ENCODE measurements at regions not wholly inside any gene's neighbourhood (a gene's known extent, or its start where the extent isn't known, plus 50 kb on each side); places are given as distances from the start of the nearest gene placed in this dataset.

- no TSS peak for BruUV-seq (replicated peaks)
- FAIRE-seq (no peak), DNase-seq (ENCODE audit: low spot score) (no peak), ATAC-seq (no peak)
- Histone ChIP-seq H3K4me2 (ENCODE audit: low read depth, low read length) (no peak overlapping the region), H3K4me3 (replicated peaks in 1 of 3; ENCODE audit: insufficient read depth in 1 of 3, low read depth in 2 of 3, low read length in 3 of 3) (no peak overlapping the region), H3K27me3 (ENCODE audit: control insufficient read depth in 1 of 2, insufficient read depth in 2 of 2, low read length in 2 of 2) (peaks cover 0 to 11% of the 10 kb centered on the region in 2 experiments; a peak in 3 of 5 replicates), H3K9ac (ENCODE audit: insufficient read depth, low read depth, low read length) (no peak overlapping the region), H2AFZ (ENCODE audit: low read length) (no peak overlapping the region), H3K36me3 (replicated peaks in 1 of 2; ENCODE audit: control insufficient read depth in 1 of 2, insufficient read depth in 2 of 2, low read length in 2 of 2) (no peaks in the 10 kb centered on the region), H3K27ac (ENCODE audit: extremely low read length, insufficient read depth, low read length) (no peak overlapping the region), H4K20me1 (ENCODE audit: insufficient read depth, low read length) (no peaks in the 10 kb centered on the region), H3K9me3 (ENCODE audit: low read length) (no peaks in the 10 kb centered on the region), H3K79me2 (ENCODE audit: insufficient read depth, low read length) (no peaks in the 10 kb centered on the region), H3K4me1 (ENCODE audit: insufficient read depth, low read length) (no peaks in the 10 kb centered on the region)
- 3% methylated on average over 1 of the region's 2 CpGs for WGBS (ENCODE audit: low lambda C conversion rate)
- CTCF ChIA-PET (ENCODE audit: low intra/inter-chr PET ratio, low total read pairs): no interaction called here
- intact Hi-C loops (cut with micrococcal nuclease; ENCODE audit: unreplicated experiment) (no loop called here), in situ Hi-C loops (cut with HindIII; ENCODE audit: extremely low pct_ligation_motif_present, low pct_unique_long_range_greater_than_20kb) (no loop called here)
- no peak for TF ChIP-seq SMAD1 (CRISPR knock-in tag; IDR thresholded peaks at IDR 0.05; ENCODE audit: borderline replicate concordance, low read depth)
- no peak for TF ChIP-seq ZNF770 (CRISPR knock-in tag; IDR thresholded peaks at IDR 0.05)
- no peak for TF ChIP-seq ZNF275 (CRISPR knock-in tag; IDR thresholded peaks at IDR 0.05; ENCODE audit: borderline replicate concordance)
- TF ChIP-seq ZNF704 (CRISPR knock-in tag; IDR thresholded peaks at IDR 0.05; ENCODE audit: borderline replicate concordance): no peak
- TF ChIP-seq DMAP1 (CRISPR knock-in tag; IDR thresholded peaks at IDR 0.05): no peak
- TF ChIP-seq AHR (CRISPR knock-in tag; IDR thresholded peaks at IDR 0.05): no peak
- no peak for TF ChIP-seq ZSCAN31 (CRISPR knock-in tag; IDR thresholded peaks at IDR 0.05; ENCODE audit: low read depth)
- no peak for TF ChIP-seq SMYD3 (CRISPR knock-in tag; IDR thresholded peaks at IDR 0.05)
- no peak for TF ChIP-seq BATF2 (CRISPR knock-in tag; IDR thresholded peaks at IDR 0.05)
- TF ChIP-seq ATM (IDR thresholded peaks at IDR 0.05; ENCODE audit: borderline replicate concordance): no peak
- POLR2A ChIA-PET: no interaction called here
These were observed 114.8 kb downstream of the TFAP2A start for GRCh38 chr6:10300071-10300470.

All from HepG2 (cell line).